ENCODE measurements at regions not wholly inside any gene's neighbourhood (a gene's known extent, or its start where the extent isn't known, plus 50 kb on each side); places are given as distances from the start of the nearest gene placed in this dataset.

DNA sequence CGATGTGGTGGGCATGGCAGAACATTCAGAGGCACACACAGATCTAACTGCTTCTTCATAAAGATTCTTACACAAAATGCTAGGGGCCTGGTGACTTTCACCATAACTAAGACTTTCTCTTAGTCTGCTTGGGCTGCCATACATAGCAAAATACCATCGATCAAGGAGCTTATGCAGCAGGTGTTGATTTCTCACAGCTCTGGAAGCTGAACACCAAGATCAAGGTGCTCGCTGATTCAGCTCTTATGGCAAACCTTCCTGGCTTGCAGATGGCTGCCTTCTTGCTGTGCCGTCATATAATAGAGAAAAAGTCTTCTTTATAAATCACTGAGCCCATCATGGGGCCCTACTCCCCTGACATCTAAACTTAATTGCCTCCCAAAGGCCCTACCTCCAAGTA lies 487.3 kb downstream of the AJAP1 start:
- TF ChIP-seq, protein P1, sequence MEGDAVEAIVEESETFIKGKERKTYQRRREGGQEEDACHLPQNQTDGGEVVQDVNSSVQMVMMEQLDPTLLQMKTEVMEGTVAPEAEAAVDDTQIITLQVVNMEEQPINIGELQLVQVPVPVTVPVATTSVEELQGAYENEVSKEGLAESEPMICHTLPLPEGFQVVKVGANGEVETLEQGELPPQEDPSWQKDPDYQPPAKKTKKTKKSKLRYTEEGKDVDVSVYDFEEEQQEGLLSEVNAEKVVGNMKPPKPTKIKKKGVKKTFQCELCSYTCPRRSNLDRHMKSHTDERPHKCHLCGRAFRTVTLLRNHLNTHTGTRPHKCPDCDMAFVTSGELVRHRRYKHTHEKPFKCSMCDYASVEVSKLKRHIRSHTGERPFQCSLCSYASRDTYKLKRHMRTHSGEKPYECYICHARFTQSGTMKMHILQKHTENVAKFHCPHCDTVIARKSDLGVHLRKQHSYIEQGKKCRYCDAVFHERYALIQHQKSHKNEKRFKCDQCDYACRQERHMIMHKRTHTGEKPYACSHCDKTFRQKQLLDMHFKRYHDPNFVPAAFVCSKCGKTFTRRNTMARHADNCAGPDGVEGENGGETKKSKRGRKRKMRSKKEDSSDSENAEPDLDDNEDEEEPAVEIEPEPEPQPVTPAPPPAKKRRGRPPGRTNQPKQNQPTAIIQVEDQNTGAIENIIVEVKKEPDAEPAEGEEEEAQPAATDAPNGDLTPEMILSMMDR (IDR thresholded peaks at IDR 0.05): no peak
- no peak for TF ChIP-seq POLR2AphosphoS5 (IDR thresholded peaks at IDR 0.05)
